GM23248 (cell line): ENCODE measurements at regions not wholly inside any gene's neighbourhood (a gene's known extent, or its start where the extent isn't known, plus 50 kb on each side); places are given as distances from the start of the nearest gene placed in this dataset.

Experiments
- EZH2 ChIP-seq: fragments of 200-600 bp; sonication (generic); IDR thresholded peaks from 2 replicates; pipeline ENCODE4 v1.6.1; 2018; ENCODE audit warnings: antibody characterized with exemption, mild to moderate bottlenecking; ENCODE audit not compliant: insufficient read depth, poor library complexity, severe bottlenecking
- EZH2phosphoT487 ChIP-seq: fragments of 200-600 bp; sonication (generic); IDR thresholded peaks from 2 replicates; pipeline ENCODE4 v1.6.1; 2018; ENCODE audit warnings: antibody characterized with exemption, moderate library complexity, mild to moderate bottlenecking, low read depth; ENCODE audit not compliant: insufficient read depth

GRCh38 chr9:101796044-101796443, 57.6 kb upstream of the GRIN3A start:
- no peak for TF ChIP-seq EZH2
- no peak for TF ChIP-seq EZH2phosphoT487
